Kidney (tissue), 13 donors: ENCODE measurements at regions not wholly inside any gene's neighbourhood (a gene's known extent, or its start where the extent isn't known, plus 50 kb on each side); places are given as distances from the start of the nearest gene placed in this dataset.

ENCODE experiments used
- DNase-seq, 5 donors: peaks; one replicate each; pipeline ENCODE4 v3.0.0-alpha.2; 2013 to 2020
- FAIRE-seq: peaks from 2 replicates; lab custom pipeline; 2012; peaks lifted over from hg19 to GRCh38; lab: Jason Lieb, UNC
- H3K27ac ChIP-seq, 2 donors: one replicate each; pipeline ENCODE4 v1.7.0; 2013; ENCODE audit warnings: low read depth in 2 of 2, low read length in 2 of 2, inconsistent platforms in 1 of 2
- H3K27me3 ChIP-seq: one replicate; pipeline ENCODE4 v1.7.1; 2013; ENCODE audit warnings: low read length, inconsistent platforms; ENCODE audit not compliant: control insufficient read depth, insufficient read depth
- H3K36me3 ChIP-seq, 3 donors: one replicate each; pipeline versions ENCODE4 v1.7.0 to v1.7.1; 2013; ENCODE audit warnings: low read length in 3 of 3, control low read depth in 1 of 3, inconsistent platforms in 1 of 3; ENCODE audit not compliant: insufficient read depth in 3 of 3, control insufficient read depth in 2 of 3
- H3K4me1 ChIP-seq, 3 donors: one replicate each; pipeline versions ENCODE4 v1.7.0 to v1.7.1; 2013; ENCODE audit warnings: low read length in 3 of 3, inconsistent platforms in 1 of 3, low read depth in 1 of 3; ENCODE audit not compliant: control insufficient read depth in 2 of 3, insufficient read depth in 2 of 3
- H3K4me3 ChIP-seq, 3 donors: one replicate each; pipeline versions ENCODE4 v1.7.0 to v1.8.1; 2013; ENCODE audit warnings: low read length in 3 of 3, control low read depth in 1 of 3, inconsistent platforms in 1 of 3
- H3K9ac ChIP-seq, 3 donors: one replicate each; pipeline versions ENCODE4 v1.7.0 to v1.7.1; 2013; ENCODE audit warnings: low read length in 3 of 3, control low read depth in 1 of 3, inconsistent platforms in 1 of 3
- H3K9me3 ChIP-seq, 3 donors: one replicate each; pipeline versions ENCODE4 v1.7.0 to v1.7.1; 2013; ENCODE audit warnings: low read length in 3 of 3, control low read depth in 1 of 3, inconsistent platforms in 1 of 3; ENCODE audit not compliant: control insufficient read depth in 2 of 3, insufficient read depth in 1 of 3
- CTCF ChIP-seq: IDR thresholded peaks from 3 replicates; pipeline ENCODE4 v1.5.1; 2012; ENCODE audit warnings: mild to moderate bottlenecking, moderate library complexity, borderline replicate concordance; ENCODE audit not compliant: insufficient read depth; ENCODE audit errors: extremely low read depth
- intact Hi-C: fragments of 100-400 bp; cut with DNase I; formaldehyde crosslinking; loops from one replicate; pipeline ENCODE4 v1.11.1; 2022
- donor health status: control.
- donor health status: control.
- donor health status: control.
- donor health status: control.
- donor health status: control.
- donor health status: DM: yes; HTN: yes; CAD: no.
- donor health status: Normal renal cell carcinoma (clear cell type).

GRCh38 chr22:49689858-49690257 is 137.8 kb downstream of the BRD1 start:
- Histone ChIP-seq H3K27me3 (no peaks in the 10 kb centered on the region), H3K4me1 (no peaks in the 10 kb centered on the region), H3K27ac (no peak overlapping the region), H3K9me3 (peaks cover 0 to 6% (median 0%) of the 10 kb centered on the region in 3 donors), H3K9ac (no peak overlapping the region), H3K4me3 (no peak overlapping the region), H3K36me3 (no peaks in the 10 kb centered on the region)
- no peak for FAIRE-seq
- intact Hi-C loops: no loop called here
- DNase-seq: no peak
- TF ChIP-seq CTCF: no peak

GRCh38 chr22:49689255-49689770 is 138.4 kb downstream of the BRD1 start:
- Histone ChIP-seq H3K9me3 (peaks cover 0 to 6% (median 0%) of the 10 kb centered on the region in 3 donors), H3K9ac (no peak overlapping the region), H3K27me3 (no peaks in the 10 kb centered on the region), H3K27ac (no peak overlapping the region), H3K4me3 (no peak overlapping the region), H3K4me1 (no peaks in the 10 kb centered on the region), H3K36me3 (no peaks in the 10 kb centered on the region)
- DNase-seq: no peak
- TF ChIP-seq CTCF: no peak
- intact Hi-C loops: no loop called here
- FAIRE-seq: no peak

GRCh38 chr22:49688516-49689254 is 139.0 kb downstream of the BRD1 start:
- Histone ChIP-seq H3K27me3 (no peaks in the 10 kb centered on the region), H3K36me3 (no peaks in the 10 kb centered on the region), H3K4me1 (no peaks in the 10 kb centered on the region), H3K27ac (no peak overlapping the region), H3K9me3 (peaks cover 0 to 6% (median 0%) of the 10 kb centered on the region in 3 donors), H3K9ac (no peak overlapping the region), H3K4me3 (no peak overlapping the region)
- no peak for TF ChIP-seq CTCF
- DNase-seq (no peak), FAIRE-seq (no peak)
- intact Hi-C loops: no loop called here
